Testis (tissue), 2 donors: ENCODE measurements at regions not wholly inside any gene's neighbourhood (a gene's known extent, or its start where the extent isn't known, plus 50 kb on each side); places are given as distances from the start of the nearest gene placed in this dataset.

Experiments
- POLR2A ChIP-seq: fragments of 450-650 bp; IDR thresholded peaks from one replicate; pipeline ENCODE4 v1.6.1; 2017; ENCODE audit warnings: antibody characterized with exemption, mild to moderate bottlenecking, moderate library complexity
- TF ChIP-seq, protein P1 (sequence below), 3 experiments: fragments of 450-650 bp in 2 of 3; fragments of 200-600 bp in 1 of 3; sonication (generic) in 1 of 3; IDR thresholded peaks; one replicate each; pipeline ENCODE4 v1.5.1; 2016 to 2019; ENCODE audit warnings: antibody characterized with exemption in 3 of 3, mild to moderate bottlenecking in 2 of 3, moderate library complexity in 1 of 3

DNA sequence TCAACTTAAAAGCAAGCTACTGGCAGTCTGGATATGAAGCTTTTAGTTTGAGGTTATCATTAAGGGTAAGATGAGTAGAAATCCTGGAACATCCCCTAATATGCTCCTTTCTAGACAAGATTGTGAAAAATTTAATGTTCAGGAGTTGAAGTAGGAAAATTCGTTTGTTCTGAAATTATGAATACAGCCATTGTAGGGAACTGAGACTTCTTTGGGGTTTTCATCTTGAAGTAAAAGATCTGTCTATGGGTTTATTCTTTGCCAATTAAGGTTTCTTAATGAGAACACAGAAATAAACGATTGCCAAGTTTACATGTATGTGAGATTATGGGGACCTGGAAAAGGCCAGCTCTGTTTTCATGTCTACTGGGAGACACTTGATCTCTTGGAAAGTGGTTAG, 225.6 kb upstream of the MOCS1 start:
- TF ChIP-seq, protein P1, sequence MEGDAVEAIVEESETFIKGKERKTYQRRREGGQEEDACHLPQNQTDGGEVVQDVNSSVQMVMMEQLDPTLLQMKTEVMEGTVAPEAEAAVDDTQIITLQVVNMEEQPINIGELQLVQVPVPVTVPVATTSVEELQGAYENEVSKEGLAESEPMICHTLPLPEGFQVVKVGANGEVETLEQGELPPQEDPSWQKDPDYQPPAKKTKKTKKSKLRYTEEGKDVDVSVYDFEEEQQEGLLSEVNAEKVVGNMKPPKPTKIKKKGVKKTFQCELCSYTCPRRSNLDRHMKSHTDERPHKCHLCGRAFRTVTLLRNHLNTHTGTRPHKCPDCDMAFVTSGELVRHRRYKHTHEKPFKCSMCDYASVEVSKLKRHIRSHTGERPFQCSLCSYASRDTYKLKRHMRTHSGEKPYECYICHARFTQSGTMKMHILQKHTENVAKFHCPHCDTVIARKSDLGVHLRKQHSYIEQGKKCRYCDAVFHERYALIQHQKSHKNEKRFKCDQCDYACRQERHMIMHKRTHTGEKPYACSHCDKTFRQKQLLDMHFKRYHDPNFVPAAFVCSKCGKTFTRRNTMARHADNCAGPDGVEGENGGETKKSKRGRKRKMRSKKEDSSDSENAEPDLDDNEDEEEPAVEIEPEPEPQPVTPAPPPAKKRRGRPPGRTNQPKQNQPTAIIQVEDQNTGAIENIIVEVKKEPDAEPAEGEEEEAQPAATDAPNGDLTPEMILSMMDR (IDR thresholded peaks at IDR 0.05), result no peak
- no peak for TF ChIP-seq POLR2A
